ENCODE measurements at regions not wholly inside any gene's neighbourhood (a gene's known extent, or its start where the extent isn't known, plus 50 kb on each side); places are given as distances from the start of the nearest gene placed in this dataset.

DNA sequence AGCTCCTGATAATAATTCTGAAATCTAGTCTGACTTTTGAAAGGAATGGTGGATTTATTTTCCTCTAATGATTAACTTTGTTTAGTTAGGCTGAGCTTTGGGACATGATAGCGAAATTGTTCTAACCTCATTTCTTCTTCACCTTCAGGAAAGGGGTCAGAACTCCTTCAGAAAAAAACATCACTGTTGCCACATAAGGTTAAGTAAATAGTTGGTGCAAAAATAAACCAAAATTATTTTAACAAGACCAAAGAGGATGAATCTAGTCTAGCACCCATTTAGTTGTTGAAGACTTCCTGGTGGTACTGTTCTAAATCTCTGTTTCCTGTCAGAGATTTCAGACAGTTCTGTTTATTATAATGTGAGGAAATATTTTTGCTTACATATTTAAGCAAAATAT is 379.8 kb downstream of the UTRN start:
- Histone ChIP-seq H3K79me2 (ENCODE audit: control insufficient read depth in 1 of 2, insufficient read depth in 2 of 2, low read length in 2 of 2) (peaks cover 0 to 66% of the 10 kb centered on the region in 2 experiments; a peak in 2 of 4 replicates), H2AFZ (ENCODE audit: low read length) (no peak overlapping the region), H2BK20ac (ENCODE audit: low read length) (no peak overlapping the region), H3K18ac (ENCODE audit: extremely low read depth, low read length) (no peak overlapping the region), H2BK120ac (replicated peaks; ENCODE audit: low read depth, low read length) (no peak overlapping the region), H3K9ac (replicated peaks in 1 of 4; ENCODE audit: extremely low read depth in 1 of 4, low read depth in 3 of 4, low read length in 3 of 4) (no peak overlapping the region), H3K4me1 (replicated peaks in 1 of 4; ENCODE audit: control insufficient read depth in 3 of 4, insufficient read depth in 4 of 4, low read length in 3 of 4) (peaks cover 3 to 24% (median 13%) of the 10 kb centered on the region in 4 experiments), H2BK15ac (ENCODE audit: low read length) (no peak overlapping the region), H3K36me3 (ENCODE audit: control insufficient read depth in 2 of 4, insufficient read depth in 4 of 4, low read length in 3 of 4) (no peaks in the 10 kb centered on the region), H3K23ac (ENCODE audit: insufficient read length) (no peak overlapping the region), H4K5ac (ENCODE audit: insufficient read length, low read depth, low read length) (no peak overlapping the region), H3K4me3 (ENCODE audit: extremely low read depth in 1 of 4, insufficient read depth in 2 of 4, low read depth in 3 of 4, low read length in 4 of 4) (no peak overlapping the region), H3K79me1 (ENCODE audit: low read depth, low read length) (no peaks in the 10 kb centered on the region), H4K8ac (ENCODE audit: extremely low read depth, insufficient read depth, low read length) (no peak overlapping the region), H3K27me3 (replicated peaks in 1 of 4; ENCODE audit: control insufficient read depth in 3 of 4, extremely low read depth in 1 of 4, insufficient read depth in 3 of 4, low read length in 3 of 4) (no peaks in the 10 kb centered on the region), H3K4me2 (ENCODE audit: insufficient read depth in 1 of 2, low read depth in 2 of 2, low read length in 2 of 2) (no peak overlapping the region), H4K91ac (replicated peaks; ENCODE audit: insufficient read length, low read length) (no peak overlapping the region), H3K27ac (ENCODE audit: low read depth, low read length) (no peak overlapping the region), H2AK5ac (ENCODE audit: low read depth, low read length) (no peak overlapping the region), H3K14ac (ENCODE audit: insufficient read length) (no peak overlapping the region), H2BK5ac (ENCODE audit: low read depth, low read length) (no peak overlapping the region), H4K20me1 (replicated peaks in 1 of 2; ENCODE audit: control insufficient read depth in 1 of 2, insufficient read depth in 2 of 2, low read length in 2 of 2) (no peaks in the 10 kb centered on the region), H3K56ac (replicated peaks; ENCODE audit: insufficient read length, low read depth, low read length) (no peak overlapping the region), H3K9me3 (ENCODE audit: insufficient read depth in 2 of 2, low read depth in 1 of 2, low read length in 1 of 2) (0 out of 4 replicates have a peak, but pooled peaks cover 0 to 2% of the 10 kb centered on the region in 2 experiments), H3K4ac (replicated peaks; ENCODE audit: insufficient read length, low read depth, low read length) (no peak overlapping the region), H3K23me2 (ENCODE audit: low read depth, low read length) (no peaks in the 10 kb centered on the region), H2BK12ac (ENCODE audit: low read depth, low read length) (no peak overlapping the region)
- no peak for FAIRE-seq
- TF ChIP-seq CBX8 (IDR thresholded peaks at IDR 0.05; ENCODE audit: borderline replicate concordance, low read depth, low read length) (no peak), YY1 (IDR thresholded peaks at IDR 0.05; ENCODE audit: low read depth, low read length) (no peak), ASH2L (IDR thresholded peaks at IDR 0.05; ENCODE audit: low read length) (no peak), SP1 (IDR thresholded peaks at IDR 0.05; ENCODE audit: low read depth, low read length) (no peak), EP300 (IDR thresholded peaks at IDR 0.05; ENCODE audit: borderline replicate concordance in 1 of 2, low read depth in 2 of 2, low read length in 2 of 2) (no peak), BACH1 (IDR thresholded peaks at IDR 0.05; ENCODE audit: low read length) (no peak), CHD1 (IDR thresholded peaks at IDR 0.05; ENCODE audit: low read depth, low read length) (no peak)
- no peak for DNase-seq (ENCODE audit: low read depth in 1 of 2, low spot score in 2 of 2)
- ChIA-PET CTCF (ENCODE audit: partially characterized antibody) (interaction anchor here (0.7 to 0.8 kb wide), 2 partner anchors 79 to 115 kb away, joined by 3 read pairs; no protein-coding TSS in a partner anchor), POLR2A (ENCODE audit: partially characterized antibody) (no interaction called here)
- WGBS, 2 experiments (ENCODE audit: extremely low coverage in 1 of 2, insufficient coverage in 1 of 2, insufficient read length in 1 of 2, insufficient replicate concordance in 2 of 2, low coverage in 1 of 2, low lambda C conversion rate in 2 of 2, missing lambda C conversion rate in 1 of 2) = 93% methylated on average over 1 of the region's 1 CpG; no CpG with 5 or more reads in 1 of the 2 experiments

All from H1 (cell line).